GM18498 (cell line): ENCODE measurements at regions not wholly inside any gene's neighbourhood (a gene's known extent, or its start where the extent isn't known, plus 50 kb on each side); places are given as distances from the start of the nearest gene placed in this dataset.

ENCODE experiments used
- ATAC-seq: cut with Tn5 transposase; IDR thresholded peaks from one replicate; pipeline ENCODE4 v1.9.1; 2021; ENCODE audit warnings: mild to moderate bottlenecking, moderate library complexity; ENCODE audit not compliant: unreplicated experiment

GRCh38 chrX:97666890-97667289 lies 783.2 kb downstream of the RPA4 start:
- ATAC-seq = no peak

- ATAC-seq = no peak
Measured at GRCh38 chrX:97668126-97668525, 784.4 kb downstream of the RPA4 start.

- no peak for ATAC-seq
Measured at GRCh38 chrX:97672138-97672537, 788.4 kb downstream of the RPA4 start.

GRCh38 chrX:97672608-97673007 lies 788.9 kb downstream of the RPA4 start:
- ATAC-seq = no peak

GRCh38 chrX:97673135-97673534 lies 789.4 kb downstream of the RPA4 start:
- no peak for ATAC-seq

- no peak for ATAC-seq
Measured at GRCh38 chrX:97682991-97683840, 799.5 kb downstream of the RPA4 start.

GRCh38 chrX:97685753-97686152 lies 802.0 kb downstream of the RPA4 start:
- no peak for ATAC-seq

GRCh38 chrX:97691901-97692455 lies 808.3 kb downstream of the RPA4 start:
- no peak for ATAC-seq

- ATAC-seq = no peak
Measured at GRCh38 chrX:97692575-97692974, 808.9 kb downstream of the RPA4 start.

GRCh38 chrX:97700547-97700946 lies 816.8 kb downstream of the RPA4 start:
- ATAC-seq = no peak

GRCh38 chrX:97704474-97704873 lies 820.8 kb downstream of the RPA4 start:
- ATAC-seq = no peak

GRCh38 chrX:97704881-97705280 lies 821.2 kb downstream of the RPA4 start:
- ATAC-seq = no peak

GRCh38 chrX:97705936-97706335 lies 822.2 kb downstream of the RPA4 start:
- no peak for ATAC-seq

GRCh38 chrX:97714072-97714471 lies 830.4 kb downstream of the RPA4 start:
- no peak for ATAC-seq

- no peak for ATAC-seq
Measured at GRCh38 chrX:97728215-97728614, 844.5 kb downstream of the RPA4 start.

- ATAC-seq = no peak
Measured at GRCh38 chrX:97740044-97740443, 856.3 kb downstream of the RPA4 start.

- ATAC-seq = no peak
Measured at GRCh38 chrX:97740886-97741285, 857.2 kb downstream of the RPA4 start.

- ATAC-seq = no peak
Measured at GRCh38 chrX:97743014-97743413, 859.3 kb downstream of the RPA4 start.

- no peak for ATAC-seq
Measured at GRCh38 chrX:97747346-97747745, 863.6 kb downstream of the RPA4 start.

- no peak for ATAC-seq
Measured at GRCh38 chrX:97751016-97751415, 867.3 kb downstream of the RPA4 start.

- no peak for ATAC-seq
Measured at GRCh38 chrX:97751735-97752134, 868.0 kb downstream of the RPA4 start.

GRCh38 chrX:97756879-97757278 lies 873.2 kb downstream of the RPA4 start:
- no peak for ATAC-seq

- no peak for ATAC-seq
Measured at GRCh38 chrX:97763391-97763790, 879.7 kb downstream of the RPA4 start.
